Endothelial cell (in vitro differentiated cells): ENCODE measurements at regions not wholly inside any gene's neighbourhood (a gene's known extent, or its start where the extent isn't known, plus 50 kb on each side); places are given as distances from the start of the nearest gene placed in this dataset.

Source experiments
- DNase-seq: peaks from one replicate; pipeline ENCODE4 v3.0.0; 2021; ENCODE audit warnings: low spot score
- H3K27ac Mint-ChIP-seq: one replicate; pipeline ENCODE4 v1.8.0; 2021; ENCODE audit warnings: mixed read lengths, inconsistent platforms; ENCODE audit not compliant: unreplicated experiment
- H3K27me3 Mint-ChIP-seq: one replicate; pipeline ENCODE4 v1.8.0; 2021; ENCODE audit warnings: mild to moderate bottlenecking, moderate library complexity, mixed read lengths, inconsistent platforms; ENCODE audit not compliant: unreplicated experiment
- H3K36me3 Mint-ChIP-seq: one replicate; pipeline ENCODE4 v1.8.0; 2021; ENCODE audit warnings: mild to moderate bottlenecking, low read depth, mixed read lengths, inconsistent platforms; ENCODE audit not compliant: unreplicated experiment
- H3K4me1 Mint-ChIP-seq: one replicate; pipeline ENCODE4 v1.8.0; 2021; ENCODE audit warnings: mild to moderate bottlenecking, mixed read lengths, inconsistent platforms; ENCODE audit not compliant: unreplicated experiment
- H3K4me3 Mint-ChIP-seq: one replicate; pipeline ENCODE4 v1.8.0; 2021; ENCODE audit warnings: mild to moderate bottlenecking, mixed read lengths, inconsistent platforms; ENCODE audit not compliant: unreplicated experiment
- H3K9me3 Mint-ChIP-seq: one replicate; pipeline ENCODE4 v1.8.0; 2021; ENCODE audit warnings: mixed read lengths, inconsistent platforms; ENCODE audit not compliant: unreplicated experiment
- CTCF ChIP-seq: fragments of 200-600 bp; sonication (generic); IDR thresholded peaks from one replicate; pipeline ENCODE4 v1.5.0; 2021; ENCODE audit warnings: antibody characterized with exemption; ENCODE audit not compliant: unreplicated experiment

- H3K27me3 Mint-ChIP-seq = no peaks in the 10 kb centered on the region
- no peak for TF ChIP-seq CTCF
- H3K27ac Mint-ChIP-seq = no peak overlapping the region
- no peak for DNase-seq
- H3K9me3 Mint-ChIP-seq = no peaks in the 10 kb centered on the region
- H3K4me1 Mint-ChIP-seq = no peaks in the 10 kb centered on the region
- no peaks in the 10 kb centered on the region for H3K36me3 Mint-ChIP-seq
- H3K4me3 Mint-ChIP-seq = no peak overlapping the region
These were observed 375.8 kb downstream of the ZNF608 start for GRCh38 chr5:124370601-124371000.

GRCh38 chr5:124365361-124365801 is 381.1 kb downstream of the ZNF608 start:
- Mint-ChIP-seq H3K9me3 (no peaks in the 10 kb centered on the region), H3K36me3 (no peaks in the 10 kb centered on the region), H3K27ac (no peak overlapping the region), H3K4me3 (no peak overlapping the region), H3K27me3 (no peaks in the 10 kb centered on the region), H3K4me1 (no peaks in the 10 kb centered on the region)
- no peak for DNase-seq
- TF ChIP-seq CTCF = no peak

- Mint-ChIP-seq H3K9me3 (no peaks in the 10 kb centered on the region), H3K4me1 (peaks cover 6% of the 10 kb centered on the region), H3K27ac (no peak overlapping the region), H3K36me3 (no peaks in the 10 kb centered on the region), H3K27me3 (no peaks in the 10 kb centered on the region), H3K4me3 (no peak overlapping the region)
- no peak for DNase-seq
- no peak for TF ChIP-seq CTCF
These were observed 390.5 kb downstream of the ZNF608 start for GRCh38 chr5:124355928-124356327.

GRCh38 chr5:124353016-124353415 is 393.4 kb downstream of the ZNF608 start:
- H3K36me3 Mint-ChIP-seq = no peaks in the 10 kb centered on the region
- no peaks in the 10 kb centered on the region for H3K27me3 Mint-ChIP-seq
- TF ChIP-seq CTCF = no peak
- H3K9me3 Mint-ChIP-seq = no peaks in the 10 kb centered on the region
- H3K27ac Mint-ChIP-seq = no peak overlapping the region
- H3K4me1 Mint-ChIP-seq = peaks cover 6% of the 10 kb centered on the region
- no peak overlapping the region for H3K4me3 Mint-ChIP-seq
- DNase-seq = no peak

- peaks cover 1% of the 10 kb centered on the region for H3K27me3 Mint-ChIP-seq
- H3K4me1 Mint-ChIP-seq = peaks cover 6% of the 10 kb centered on the region
- no peaks in the 10 kb centered on the region for H3K36me3 Mint-ChIP-seq
- no peaks in the 10 kb centered on the region for H3K9me3 Mint-ChIP-seq
- H3K27ac Mint-ChIP-seq = no peak overlapping the region
- TF ChIP-seq CTCF = no peak
- H3K4me3 Mint-ChIP-seq = no peak overlapping the region
- no peak for DNase-seq
These were observed 394.1 kb downstream of the ZNF608 start for GRCh38 chr5:124352312-124352711.
